ENCODE measurements at regions not wholly inside any gene's neighbourhood (a gene's known extent, or its start where the extent isn't known, plus 50 kb on each side); places are given as distances from the start of the nearest gene placed in this dataset.

DNA sequence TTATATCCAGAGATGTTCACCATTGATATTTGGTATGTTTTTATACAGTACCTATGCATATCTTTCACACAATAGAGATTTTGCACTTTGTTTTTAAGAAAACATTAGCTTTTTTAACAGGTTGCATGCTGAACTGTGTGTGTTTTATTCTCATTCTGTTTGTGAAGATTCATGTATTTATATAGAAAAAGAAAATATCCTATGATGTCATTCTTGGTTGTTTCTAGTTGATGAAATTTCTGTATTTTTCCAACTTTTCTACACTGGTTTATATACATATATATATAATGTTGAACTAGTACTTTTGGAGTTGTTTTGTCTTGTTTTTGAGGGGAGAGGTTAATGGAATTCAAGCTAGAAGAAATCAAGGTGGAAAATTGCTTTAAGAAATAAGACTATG, 143.8 kb downstream of the MATN1 start:
- H3K36me3 ChIP-seq (ENCODE audit: control insufficient read depth, low read length): no peaks in the 10 kb centered on the region
- H4K20me1 ChIP-seq (ENCODE audit: control insufficient read depth, insufficient read depth, low read depth, low read length): no peaks in the 10 kb centered on the region
- no peak overlapping the region for H3K4me3 ChIP-seq (ENCODE audit: low read length)
- H3F3A ChIP-seq (ENCODE audit: control insufficient read depth, insufficient read depth): no peaks in the 10 kb centered on the region
- no peak for TF ChIP-seq EZH2phosphoT487 (IDR thresholded peaks at IDR 0.05; ENCODE audit: borderline replicate concordance, low read length)
- TF ChIP-seq CTCF (IDR thresholded peaks at IDR 0.05; ENCODE audit: low read depth, low read length, poor library complexity, severe bottlenecking): no peak
- H3K9me3 ChIP-seq (ENCODE audit: control insufficient read depth, insufficient read depth, low read length): no peaks in the 10 kb centered on the region
- no peaks in the 10 kb centered on the region for H3K27me3 ChIP-seq (ENCODE audit: control insufficient read depth, low read length)
- no peak overlapping the region for H3K4me2 ChIP-seq (ENCODE audit: low read length)
- no peaks in the 10 kb centered on the region for H3K4me1 ChIP-seq (ENCODE audit: control insufficient read depth, low read length)
- H3K79me2 ChIP-seq (ENCODE audit: control insufficient read depth, low read length): no peaks in the 10 kb centered on the region
- no peaks in the 10 kb centered on the region for H3K9me2 ChIP-seq (replicated peaks; ENCODE audit: control insufficient read depth, low read length)
- no peak overlapping the region for H3K27ac ChIP-seq (ENCODE audit: low read depth, low read length)

- H3K4me3 ChIP-seq (ENCODE audit: low read length): no peak overlapping the region
- H3K36me3 ChIP-seq (ENCODE audit: control insufficient read depth, low read length): no peaks in the 10 kb centered on the region
- H3K4me2 ChIP-seq (ENCODE audit: low read length): no peak overlapping the region
- H3K27ac ChIP-seq (ENCODE audit: low read depth, low read length): no peak overlapping the region
- H3K27me3 ChIP-seq (ENCODE audit: control insufficient read depth, low read length): no peaks in the 10 kb centered on the region
- no peaks in the 10 kb centered on the region for H3K9me2 ChIP-seq (replicated peaks; ENCODE audit: control insufficient read depth, low read length)
- H3F3A ChIP-seq (ENCODE audit: control insufficient read depth, insufficient read depth): no peaks in the 10 kb centered on the region
- no peaks in the 10 kb centered on the region for H3K4me1 ChIP-seq (ENCODE audit: control insufficient read depth, low read length)
- H3K9me3 ChIP-seq (ENCODE audit: control insufficient read depth, insufficient read depth, low read length): no peaks in the 10 kb centered on the region
- no peaks in the 10 kb centered on the region for H4K20me1 ChIP-seq (ENCODE audit: control insufficient read depth, insufficient read depth, low read depth, low read length)
- no peak for TF ChIP-seq CTCF (IDR thresholded peaks at IDR 0.05; ENCODE audit: low read depth, low read length, poor library complexity, severe bottlenecking)
- no peak for TF ChIP-seq EZH2phosphoT487 (IDR thresholded peaks at IDR 0.05; ENCODE audit: borderline replicate concordance, low read length)
- H3K79me2 ChIP-seq (ENCODE audit: control insufficient read depth, low read length): no peaks in the 10 kb centered on the region
Observed at GRCh38 chr1:30575066-30575465, 148.3 kb downstream of the MATN1 start.

GRCh38 chr1:30572192-30572591, 151.2 kb downstream of the MATN1 start:
- no peaks in the 10 kb centered on the region for H3F3A ChIP-seq (ENCODE audit: control insufficient read depth, insufficient read depth)
- no peaks in the 10 kb centered on the region for H3K27me3 ChIP-seq (ENCODE audit: control insufficient read depth, low read length)
- no peak overlapping the region for H3K27ac ChIP-seq (ENCODE audit: low read depth, low read length)
- H4K20me1 ChIP-seq (ENCODE audit: control insufficient read depth, insufficient read depth, low read depth, low read length): no peaks in the 10 kb centered on the region
- no peaks in the 10 kb centered on the region for H3K9me2 ChIP-seq (replicated peaks; ENCODE audit: control insufficient read depth, low read length)
- H3K79me2 ChIP-seq (ENCODE audit: control insufficient read depth, low read length): no peaks in the 10 kb centered on the region
- no peaks in the 10 kb centered on the region for H3K4me1 ChIP-seq (ENCODE audit: control insufficient read depth, low read length)
- no peak for TF ChIP-seq EZH2phosphoT487 (IDR thresholded peaks at IDR 0.05; ENCODE audit: borderline replicate concordance, low read length)
- TF ChIP-seq CTCF (IDR thresholded peaks at IDR 0.05; ENCODE audit: low read depth, low read length, poor library complexity, severe bottlenecking): no peak
- H3K4me2 ChIP-seq (ENCODE audit: low read length): no peak overlapping the region
- H3K9me3 ChIP-seq (ENCODE audit: control insufficient read depth, insufficient read depth, low read length): no peaks in the 10 kb centered on the region
- H3K4me3 ChIP-seq (ENCODE audit: low read length): no peak overlapping the region
- H3K36me3 ChIP-seq (ENCODE audit: control insufficient read depth, low read length): no peaks in the 10 kb centered on the region

DNA sequence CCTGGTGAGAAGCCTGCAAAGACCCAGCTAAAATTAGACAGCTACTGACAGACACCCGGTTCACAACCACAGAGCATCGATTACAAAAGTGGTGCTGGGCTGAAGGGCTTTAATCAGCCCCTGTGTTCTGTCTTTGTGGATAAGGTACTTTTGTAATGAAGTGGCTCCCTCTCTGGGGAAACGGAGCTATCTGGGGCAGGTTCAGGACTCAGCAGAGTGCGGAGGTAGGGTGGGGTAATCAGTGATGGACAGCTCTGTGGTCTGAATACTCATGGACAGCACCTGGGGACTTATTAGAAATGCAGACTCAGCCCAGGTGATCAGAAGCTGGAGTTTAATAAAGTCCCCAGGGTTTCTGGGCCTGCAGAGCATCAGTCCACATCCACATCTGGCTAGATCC, 152.0 kb downstream of the MATN1 start:
- Histone ChIP-seq H3K27me3 (ENCODE audit: control insufficient read depth, low read length) (no peaks in the 10 kb centered on the region), H3K4me3 (ENCODE audit: low read length) (no peak overlapping the region), H3K36me3 (ENCODE audit: control insufficient read depth, low read length) (no peaks in the 10 kb centered on the region), H3K9me2 (replicated peaks; ENCODE audit: control insufficient read depth, low read length) (no peaks in the 10 kb centered on the region), H3K4me2 (ENCODE audit: low read length) (no peak overlapping the region), H3K79me2 (ENCODE audit: control insufficient read depth, low read length) (no peaks in the 10 kb centered on the region), H3K4me1 (ENCODE audit: control insufficient read depth, low read length) (no peaks in the 10 kb centered on the region), H3F3A (ENCODE audit: control insufficient read depth, insufficient read depth) (no peaks in the 10 kb centered on the region), H3K27ac (ENCODE audit: low read depth, low read length) (no peak overlapping the region), H3K9me3 (ENCODE audit: control insufficient read depth, insufficient read depth, low read length) (no peaks in the 10 kb centered on the region), H4K20me1 (ENCODE audit: control insufficient read depth, insufficient read depth, low read depth, low read length) (no peaks in the 10 kb centered on the region)
- TF ChIP-seq EZH2phosphoT487 (IDR thresholded peaks at IDR 0.05; ENCODE audit: borderline replicate concordance, low read length): no peak
- TF ChIP-seq CTCF (IDR thresholded peaks at IDR 0.05; ENCODE audit: low read depth, low read length, poor library complexity, severe bottlenecking): no peak
